ENCODE measurements at regions not wholly inside any gene's neighbourhood (a gene's known extent, or its start where the extent isn't known, plus 50 kb on each side); places are given as distances from the start of the nearest gene placed in this dataset.
"Not testable (repeated sequence)": the region's sequence is repeated elsewhere in the genome, so short reads cannot be mapped to it uniquely, and the experiment has no call there.

- H3K4me3 ChIP-seq; H3K4me1 ChIP-seq; intact Hi-C loops (cut with DNase I; ENCODE audit: low total_unique reads); H3K27me3 ChIP-seq; H3K9me3 ChIP-seq; H3K27ac ChIP-seq; H3K36me3 ChIP-seq; DNase-seq (ENCODE audit: low spot score in 2 of 2): not testable (repeated sequence)
Observed at GRCh38 chr9:42335984-42336657, 152.7 kb downstream of the SPATA31A6 start.

GRCh38 chr9:42338275-42338674 is 154.8 kb downstream of the SPATA31A6 start:
- H3K9me3 ChIP-seq; H3K27me3 ChIP-seq; H3K4me1 ChIP-seq; intact Hi-C loops (cut with DNase I; ENCODE audit: low total_unique reads); H3K4me3 ChIP-seq; DNase-seq (ENCODE audit: low spot score in 2 of 2); H3K27ac ChIP-seq; H3K36me3 ChIP-seq: not testable (repeated sequence)

GRCh38 chr9:42339671-42340434 is 156.4 kb downstream of the SPATA31A6 start:
- H3K4me1 ChIP-seq; H3K36me3 ChIP-seq; DNase-seq (ENCODE audit: low spot score in 2 of 2); H3K27ac ChIP-seq; H3K4me3 ChIP-seq; H3K9me3 ChIP-seq; intact Hi-C loops (cut with DNase I; ENCODE audit: low total_unique reads); H3K27me3 ChIP-seq: not testable (repeated sequence)

- H3K4me1 ChIP-seq; H3K27me3 ChIP-seq; intact Hi-C loops (cut with DNase I; ENCODE audit: low total_unique reads); H3K36me3 ChIP-seq; H3K4me3 ChIP-seq; DNase-seq (ENCODE audit: low spot score in 2 of 2); H3K27ac ChIP-seq; H3K9me3 ChIP-seq: not testable (repeated sequence)
Observed at GRCh38 chr9:42340435-42340723, 156.9 kb downstream of the SPATA31A6 start.

GRCh38 chr9:42341860-42342259 is 158.4 kb downstream of the SPATA31A6 start:
- H3K4me3 ChIP-seq; H3K27me3 ChIP-seq; H3K9me3 ChIP-seq; H3K27ac ChIP-seq; DNase-seq (ENCODE audit: low spot score in 2 of 2); H3K4me1 ChIP-seq; intact Hi-C loops (cut with DNase I; ENCODE audit: low total_unique reads); H3K36me3 ChIP-seq: not testable (repeated sequence)

GRCh38 chr9:42342297-42342696 is 158.8 kb downstream of the SPATA31A6 start:
- intact Hi-C loops (cut with DNase I; ENCODE audit: low total_unique reads); DNase-seq (ENCODE audit: low spot score in 2 of 2); H3K36me3 ChIP-seq; H3K4me1 ChIP-seq; H3K27ac ChIP-seq; H3K4me3 ChIP-seq; H3K27me3 ChIP-seq; H3K9me3 ChIP-seq: not testable (repeated sequence)

GRCh38 chr9:42344508-42344907 is 161.0 kb downstream of the SPATA31A6 start:
- intact Hi-C loops (cut with DNase I; ENCODE audit: low total_unique reads); H3K4me3 ChIP-seq; H3K4me1 ChIP-seq; DNase-seq (ENCODE audit: low spot score in 2 of 2); H3K9me3 ChIP-seq; H3K27me3 ChIP-seq; H3K36me3 ChIP-seq; H3K27ac ChIP-seq: not testable (repeated sequence)

GRCh38 chr9:42346916-42347315 is 163.5 kb downstream of the SPATA31A6 start:
- H3K4me1 ChIP-seq, H3K9me3 ChIP-seq, H3K4me3 ChIP-seq: not testable (repeated sequence)

GRCh38 chr9:42349181-42349580 is 165.7 kb downstream of the SPATA31A6 start:
- H3K4me3 ChIP-seq; H3K4me1 ChIP-seq; intact Hi-C loops (cut with DNase I; ENCODE audit: low total_unique reads): not testable (repeated sequence)

More at GRCh38 chr9:42346916-42347315, 163.5 kb downstream of the SPATA31A6 start:
- intact Hi-C loops (cut with DNase I; ENCODE audit: low total_unique reads); H3K27ac ChIP-seq; H3K36me3 ChIP-seq; H3K27me3 ChIP-seq; DNase-seq (ENCODE audit: low spot score in 2 of 2): not testable (repeated sequence)

GRCh38 chr9:42350412-42350811 is 167.0 kb downstream of the SPATA31A6 start:
- H3K27me3 ChIP-seq; H3K27ac ChIP-seq; H3K36me3 ChIP-seq; H3K4me3 ChIP-seq; H3K9me3 ChIP-seq; DNase-seq (ENCODE audit: low spot score in 2 of 2); intact Hi-C loops (cut with DNase I; ENCODE audit: low total_unique reads); H3K4me1 ChIP-seq: not testable (repeated sequence)

More at GRCh38 chr9:42349181-42349580, 165.7 kb downstream of the SPATA31A6 start:
- not testable (repeated sequence) for H3K27ac ChIP-seq; H3K27me3 ChIP-seq; H3K9me3 ChIP-seq; H3K36me3 ChIP-seq; DNase-seq (ENCODE audit: low spot score in 2 of 2)

GRCh38 chr9:42357604-42358373 is 174.3 kb downstream of the SPATA31A6 start:
- H3K27ac ChIP-seq; H3K4me3 ChIP-seq; intact Hi-C loops (cut with DNase I; ENCODE audit: low total_unique reads); H3K27me3 ChIP-seq; DNase-seq (ENCODE audit: low spot score in 2 of 2); H3K36me3 ChIP-seq; H3K4me1 ChIP-seq; H3K9me3 ChIP-seq: not testable (repeated sequence)

- H3K4me1 ChIP-seq; H3K27me3 ChIP-seq; H3K4me3 ChIP-seq; DNase-seq (ENCODE audit: low spot score in 2 of 2); H3K9me3 ChIP-seq; intact Hi-C loops (cut with DNase I; ENCODE audit: low total_unique reads); H3K27ac ChIP-seq; H3K36me3 ChIP-seq: not testable (repeated sequence)
Observed at GRCh38 chr9:42358626-42359247, 175.3 kb downstream of the SPATA31A6 start.

Measured in breast epithelium (tissue), 4 donors.